ENCODE measurements at regions not wholly inside any gene's neighbourhood (a gene's known extent, or its start where the extent isn't known, plus 50 kb on each side); places are given as distances from the start of the nearest gene placed in this dataset.

DNA sequence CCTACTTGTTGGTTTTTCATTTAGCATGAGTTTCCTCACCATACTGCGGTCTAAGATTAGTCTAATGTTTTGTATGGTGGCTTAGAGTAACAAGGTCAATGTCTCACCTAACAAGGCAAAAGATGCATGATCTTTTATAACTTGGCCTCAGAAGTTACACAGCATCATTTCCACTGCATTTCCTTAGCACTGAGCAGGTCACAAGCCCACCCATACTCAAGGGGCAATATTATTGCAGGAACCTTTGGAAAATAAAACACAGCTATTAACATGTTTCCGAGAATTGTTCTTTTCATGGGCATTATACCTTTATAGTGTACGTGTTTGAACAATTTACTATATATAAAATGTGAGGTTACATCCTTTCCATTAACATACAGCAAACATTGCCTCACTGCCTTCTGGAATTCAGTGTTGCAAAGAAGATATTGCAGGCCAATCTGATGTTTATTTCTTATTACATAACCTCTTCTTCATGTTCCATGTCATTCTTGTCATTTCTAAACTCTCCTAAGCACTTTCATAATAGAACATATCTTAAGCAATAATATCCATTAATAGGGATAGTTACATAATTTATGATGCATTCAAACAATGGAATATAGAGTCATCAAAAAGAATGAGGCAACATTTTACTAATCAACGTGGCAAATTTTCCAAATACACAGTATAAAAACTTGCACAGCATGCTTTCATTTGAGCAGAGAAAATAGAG is 153.8 kb downstream of the AREG start:
- no peaks in the 10 kb centered on the region for H3K36me3 ChIP-seq
- no peaks in the 10 kb centered on the region for H3K27me3 ChIP-seq (ENCODE audit: low read depth)
- no peak overlapping the region for H3K27ac ChIP-seq (replicated peaks)
- peaks cover 8% of the 10 kb centered on the region for H3K9me3 ChIP-seq (replicated peaks)
- H3K4me3 ChIP-seq, result no peak overlapping the region
- H3K4me1 ChIP-seq, result no peaks in the 10 kb centered on the region
- intact Hi-C loops (cut with micrococcal nuclease), result no loop called here
- no peak for DNase-seq
- TF ChIP-seq, protein P1, sequence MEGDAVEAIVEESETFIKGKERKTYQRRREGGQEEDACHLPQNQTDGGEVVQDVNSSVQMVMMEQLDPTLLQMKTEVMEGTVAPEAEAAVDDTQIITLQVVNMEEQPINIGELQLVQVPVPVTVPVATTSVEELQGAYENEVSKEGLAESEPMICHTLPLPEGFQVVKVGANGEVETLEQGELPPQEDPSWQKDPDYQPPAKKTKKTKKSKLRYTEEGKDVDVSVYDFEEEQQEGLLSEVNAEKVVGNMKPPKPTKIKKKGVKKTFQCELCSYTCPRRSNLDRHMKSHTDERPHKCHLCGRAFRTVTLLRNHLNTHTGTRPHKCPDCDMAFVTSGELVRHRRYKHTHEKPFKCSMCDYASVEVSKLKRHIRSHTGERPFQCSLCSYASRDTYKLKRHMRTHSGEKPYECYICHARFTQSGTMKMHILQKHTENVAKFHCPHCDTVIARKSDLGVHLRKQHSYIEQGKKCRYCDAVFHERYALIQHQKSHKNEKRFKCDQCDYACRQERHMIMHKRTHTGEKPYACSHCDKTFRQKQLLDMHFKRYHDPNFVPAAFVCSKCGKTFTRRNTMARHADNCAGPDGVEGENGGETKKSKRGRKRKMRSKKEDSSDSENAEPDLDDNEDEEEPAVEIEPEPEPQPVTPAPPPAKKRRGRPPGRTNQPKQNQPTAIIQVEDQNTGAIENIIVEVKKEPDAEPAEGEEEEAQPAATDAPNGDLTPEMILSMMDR (IDR thresholded peaks at IDR 0.05; ENCODE audit: borderline replicate concordance), result no peak

DNA sequence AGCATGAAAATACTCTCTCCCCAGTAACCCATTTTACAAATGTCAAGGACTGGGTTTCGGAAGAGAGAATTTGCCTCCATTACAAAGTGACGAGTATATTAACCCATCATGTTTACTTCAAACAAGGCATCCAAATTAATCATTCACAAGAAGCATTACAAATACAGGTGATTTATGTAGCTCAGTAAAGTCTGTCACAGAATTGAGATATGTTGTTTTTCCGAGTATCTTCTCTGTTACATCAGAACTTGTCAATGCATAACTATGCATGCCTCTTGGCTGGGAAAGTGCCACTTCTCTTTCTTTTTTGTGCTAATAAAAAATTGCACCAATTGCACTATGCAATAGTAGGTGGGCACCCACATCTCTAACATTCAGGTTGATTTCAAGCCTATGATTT is 158.2 kb downstream of the AREG start:
- TF ChIP-seq, protein P1 (IDR thresholded peaks at IDR 0.05; ENCODE audit: borderline replicate concordance), result no peak
- intact Hi-C loops (cut with micrococcal nuclease), result no loop called here
- H3K9me3 ChIP-seq (replicated peaks), result no peaks in the 10 kb centered on the region
- DNase-seq, result no peak
- no peak overlapping the region for H3K4me3 ChIP-seq
- H3K27ac ChIP-seq (replicated peaks), result no peak overlapping the region
- no peaks in the 10 kb centered on the region for H3K27me3 ChIP-seq (ENCODE audit: low read depth)
- no peaks in the 10 kb centered on the region for H3K4me1 ChIP-seq
- H3K36me3 ChIP-seq, result no peaks in the 10 kb centered on the region

GRCh38 chr4:74608151-74608949 is 163.4 kb downstream of the AREG start:
- no peak for DNase-seq
- H3K36me3 ChIP-seq, result no peaks in the 10 kb centered on the region
- no peaks in the 10 kb centered on the region for H3K9me3 ChIP-seq (replicated peaks)
- intact Hi-C loops (cut with micrococcal nuclease), result no loop called here
- H3K27me3 ChIP-seq (ENCODE audit: low read depth), result no peaks in the 10 kb centered on the region
- no peak overlapping the region for H3K4me3 ChIP-seq
- H3K27ac ChIP-seq (replicated peaks), result no peak overlapping the region
- TF ChIP-seq, protein P1 (IDR thresholded peaks at IDR 0.05; ENCODE audit: borderline replicate concordance), result no peak
- H3K4me1 ChIP-seq, result peaks cover 8% of the 10 kb centered on the region

DNA sequence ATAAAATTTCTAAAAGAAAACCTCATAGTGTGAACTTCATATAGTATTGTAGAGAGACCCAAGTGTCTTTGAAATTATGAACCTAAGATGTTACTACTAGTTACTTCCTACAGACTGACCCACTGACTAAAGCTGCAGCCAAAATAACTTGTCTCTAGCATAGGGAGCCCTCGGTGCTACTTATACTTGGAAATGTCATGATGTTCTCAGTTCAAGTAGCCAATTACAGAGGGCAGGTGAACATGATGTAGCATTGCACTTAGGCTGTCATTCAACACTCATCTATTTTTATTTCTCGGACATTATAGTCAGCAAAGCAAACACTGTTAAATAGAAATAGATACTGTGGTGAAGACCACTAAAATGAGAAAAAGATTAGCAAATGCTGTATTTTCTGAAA is 165.6 kb downstream of the AREG start:
- H3K36me3 ChIP-seq, result no peaks in the 10 kb centered on the region
- H3K4me1 ChIP-seq, result peaks cover 8% of the 10 kb centered on the region
- H3K27me3 ChIP-seq (ENCODE audit: low read depth), result no peaks in the 10 kb centered on the region
- no peak overlapping the region for H3K4me3 ChIP-seq
- no peak for DNase-seq
- H3K9me3 ChIP-seq (replicated peaks), result no peaks in the 10 kb centered on the region
- intact Hi-C loops (cut with micrococcal nuclease), result no loop called here
- H3K27ac ChIP-seq (replicated peaks), result no peak overlapping the region
- TF ChIP-seq, protein P1 (IDR thresholded peaks at IDR 0.05; ENCODE audit: borderline replicate concordance), result no peak

GRCh38 chr4:74612837-74613236 is 167.9 kb downstream of the AREG start:
- intact Hi-C loops (cut with micrococcal nuclease), result no loop called here
- TF ChIP-seq, protein P1 (IDR thresholded peaks at IDR 0.05; ENCODE audit: borderline replicate concordance), result no peak
- Histone ChIP-seq H3K9me3 (replicated peaks) (peaks cover 18% of the 10 kb centered on the region), H3K27ac (replicated peaks) (no peak overlapping the region), H3K27me3 (ENCODE audit: low read depth) (no peaks in the 10 kb centered on the region), H3K4me1 (peaks cover 8% of the 10 kb centered on the region), H3K4me3 (no peak overlapping the region), H3K36me3 (no peaks in the 10 kb centered on the region)
- no peak for DNase-seq
